ENCODE measurements at regions not wholly inside any gene's neighbourhood (a gene's known extent, or its start where the extent isn't known, plus 50 kb on each side); places are given as distances from the start of the nearest gene placed in this dataset.

DNA sequence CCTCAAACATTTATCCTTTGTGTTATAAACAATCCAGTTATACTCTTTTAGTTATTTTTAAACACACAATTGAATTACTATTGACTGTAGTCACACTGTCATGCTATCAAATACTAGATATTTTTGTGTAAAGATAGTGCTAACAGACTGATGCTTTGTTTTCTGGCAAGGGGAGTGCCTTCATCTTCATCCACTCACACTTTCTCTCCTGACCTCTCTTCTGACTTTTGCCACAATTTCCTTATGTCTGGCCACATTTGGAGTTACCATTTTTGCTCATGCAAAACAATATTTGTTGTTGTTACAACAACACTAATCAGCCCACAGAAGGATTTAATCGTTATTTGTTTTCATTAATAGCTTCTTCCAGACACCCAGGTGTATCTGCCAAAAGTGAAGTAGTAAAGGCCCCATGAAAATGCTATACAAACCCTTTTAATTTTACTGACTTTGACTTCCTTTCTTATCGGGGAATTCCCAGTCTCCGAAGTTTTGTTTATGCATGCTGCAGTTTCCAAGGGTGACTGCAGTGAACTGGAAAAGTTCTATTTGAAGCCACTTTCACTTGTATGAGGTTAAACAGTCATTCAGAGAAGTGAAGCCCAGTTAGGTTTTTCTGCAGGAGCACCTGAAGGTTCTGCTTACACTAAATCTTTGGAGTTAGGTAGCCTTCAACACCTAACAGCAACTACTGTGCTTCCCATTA is 66.1 kb upstream of the FRY start:
- Mint-ChIP-seq H3K4me1 (ENCODE audit: low read depth) (no peaks in the 10 kb centered on the region), H3K27ac (no peak overlapping the region), H3K27me3 (no peaks in the 10 kb centered on the region), H3K4me3 (no peak overlapping the region), H3K9me3 (peaks cover 3% of the 10 kb centered on the region), H3K36me3 (ENCODE audit: low read depth) (no peaks in the 10 kb centered on the region)
- intact Hi-C loops (cut with DNase I, micrococcal nuclease), result no loop called here
- Histone ChIP-seq H3K4me1 (ENCODE audit: insufficient read depth, low read length) (no peaks in the 10 kb centered on the region), H3K27me3 (ENCODE audit: control insufficient read depth in 1 of 2, insufficient read depth in 2 of 2, low read length in 2 of 2) (no peaks in the 10 kb centered on the region), H3K9me3 (ENCODE audit: control insufficient read depth in 1 of 2, insufficient read depth in 1 of 2, low read length in 2 of 2) (no peaks in the 10 kb centered on the region), H3K27ac (ENCODE audit: low read depth in 1 of 2, low read length in 2 of 2) (no peak overlapping the region), H3K36me3 (ENCODE audit: insufficient read depth, low read length) (no peaks in the 10 kb centered on the region), H3K4me3 (ENCODE audit: low read length) (no peak overlapping the region)
- POLR2A ChIA-PET, result no interaction called here
- CTCF ChIA-PET, result no interaction called here
- TF ChIP-seq, protein P1, sequence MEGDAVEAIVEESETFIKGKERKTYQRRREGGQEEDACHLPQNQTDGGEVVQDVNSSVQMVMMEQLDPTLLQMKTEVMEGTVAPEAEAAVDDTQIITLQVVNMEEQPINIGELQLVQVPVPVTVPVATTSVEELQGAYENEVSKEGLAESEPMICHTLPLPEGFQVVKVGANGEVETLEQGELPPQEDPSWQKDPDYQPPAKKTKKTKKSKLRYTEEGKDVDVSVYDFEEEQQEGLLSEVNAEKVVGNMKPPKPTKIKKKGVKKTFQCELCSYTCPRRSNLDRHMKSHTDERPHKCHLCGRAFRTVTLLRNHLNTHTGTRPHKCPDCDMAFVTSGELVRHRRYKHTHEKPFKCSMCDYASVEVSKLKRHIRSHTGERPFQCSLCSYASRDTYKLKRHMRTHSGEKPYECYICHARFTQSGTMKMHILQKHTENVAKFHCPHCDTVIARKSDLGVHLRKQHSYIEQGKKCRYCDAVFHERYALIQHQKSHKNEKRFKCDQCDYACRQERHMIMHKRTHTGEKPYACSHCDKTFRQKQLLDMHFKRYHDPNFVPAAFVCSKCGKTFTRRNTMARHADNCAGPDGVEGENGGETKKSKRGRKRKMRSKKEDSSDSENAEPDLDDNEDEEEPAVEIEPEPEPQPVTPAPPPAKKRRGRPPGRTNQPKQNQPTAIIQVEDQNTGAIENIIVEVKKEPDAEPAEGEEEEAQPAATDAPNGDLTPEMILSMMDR (IDR thresholded peaks at IDR 0.05), result no peak
- ATAC-seq (ENCODE audit: poor library complexity) (no peak), DNase-seq (peak in 3 of 14 experiments; percentile 15 to 45 (median 33))

DNA sequence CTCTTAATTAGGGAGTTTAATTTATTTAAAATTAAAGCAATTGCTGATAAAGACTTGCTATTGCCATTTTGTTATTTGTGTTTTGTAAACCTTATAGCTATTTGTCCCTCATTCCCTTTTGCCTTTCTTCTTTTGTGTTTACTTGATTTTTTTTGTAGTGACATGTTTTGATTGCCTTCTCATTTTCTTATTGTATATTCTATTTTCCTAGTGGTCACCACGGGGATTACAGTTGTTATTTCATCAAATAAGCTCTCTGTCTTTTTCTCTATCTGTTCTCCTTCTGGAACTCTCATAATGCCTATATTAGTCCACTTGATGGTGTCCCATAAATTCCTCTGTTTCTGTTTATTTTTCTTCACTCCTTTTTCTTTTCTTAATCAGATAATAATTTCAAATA is 64.4 kb upstream of the FRY start:
- TF ChIP-seq, protein P1 (IDR thresholded peaks at IDR 0.05), result no peak
- Mint-ChIP-seq H3K4me1 (ENCODE audit: low read depth) (no peaks in the 10 kb centered on the region), H3K27me3 (no peaks in the 10 kb centered on the region), H3K27ac (no peak overlapping the region), H3K4me3 (no peak overlapping the region), H3K9me3 (peaks cover 3% of the 10 kb centered on the region), H3K36me3 (ENCODE audit: low read depth) (no peaks in the 10 kb centered on the region)
- ChIA-PET CTCF (interaction anchor here (0.9 to 1.0 kb wide), 2 partner anchors 12 to 31 kb away, joined by 3 read pairs; no protein-coding TSS in a partner anchor), POLR2A (interaction anchor here (1.0 kb wide), 1 partner anchor 38 kb away, joined by 7 read pairs; no protein-coding TSS in a partner anchor)
- Histone ChIP-seq H3K27me3 (ENCODE audit: control insufficient read depth in 1 of 2, insufficient read depth in 2 of 2, low read length in 2 of 2) (no peaks in the 10 kb centered on the region), H3K27ac (ENCODE audit: low read depth in 1 of 2, low read length in 2 of 2) (no peak overlapping the region), H3K4me1 (ENCODE audit: insufficient read depth, low read length) (no peaks in the 10 kb centered on the region), H3K9me3 (ENCODE audit: control insufficient read depth in 1 of 2, insufficient read depth in 1 of 2, low read length in 2 of 2) (no peaks in the 10 kb centered on the region), H3K36me3 (ENCODE audit: insufficient read depth, low read length) (no peaks in the 10 kb centered on the region), H3K4me3 (ENCODE audit: low read length) (no peak overlapping the region)
- intact Hi-C loops (cut with DNase I, micrococcal nuclease), result no loop called here
- no peak for ATAC-seq (ENCODE audit: poor library complexity)
- no peak for DNase-seq

DNA sequence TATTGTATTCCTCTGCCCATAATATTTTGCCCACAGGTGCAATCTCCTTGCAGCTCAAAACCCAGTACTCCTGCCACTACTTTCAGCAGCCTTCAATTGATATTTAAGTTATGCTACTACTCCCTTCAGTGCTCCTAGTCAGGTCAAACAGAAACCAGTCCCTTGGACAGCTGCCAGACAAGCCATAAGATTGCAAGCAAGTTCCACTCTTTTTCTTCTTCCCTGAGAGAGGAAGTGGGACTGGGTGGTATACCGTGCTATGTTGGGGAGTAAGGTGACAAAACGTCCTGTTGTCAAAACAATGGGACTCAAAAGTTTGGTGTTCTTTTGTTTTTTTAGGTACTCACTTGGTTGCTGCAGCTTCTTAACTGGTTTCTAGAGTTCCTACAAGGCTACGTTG is 63.1 kb upstream of the FRY start:
- Mint-ChIP-seq H3K27ac (no peak overlapping the region), H3K4me3 (no peak overlapping the region), H3K4me1 (ENCODE audit: low read depth) (no peaks in the 10 kb centered on the region), H3K36me3 (ENCODE audit: low read depth) (no peaks in the 10 kb centered on the region), H3K27me3 (no peaks in the 10 kb centered on the region), H3K9me3 (peaks cover 3% of the 10 kb centered on the region)
- Histone ChIP-seq H3K27ac (ENCODE audit: low read depth in 1 of 2, low read length in 2 of 2) (no peak overlapping the region), H3K9me3 (ENCODE audit: control insufficient read depth in 1 of 2, insufficient read depth in 1 of 2, low read length in 2 of 2) (no peaks in the 10 kb centered on the region), H3K4me1 (ENCODE audit: insufficient read depth, low read length) (no peaks in the 10 kb centered on the region), H3K4me3 (ENCODE audit: low read length) (no peak overlapping the region), H3K27me3 (ENCODE audit: control insufficient read depth in 1 of 2, insufficient read depth in 2 of 2, low read length in 2 of 2) (no peaks in the 10 kb centered on the region), H3K36me3 (ENCODE audit: insufficient read depth, low read length) (no peaks in the 10 kb centered on the region)
- ChIA-PET POLR2A (interaction anchor here (0.7 kb wide), 1 partner anchor 13 kb away, joined by 3 read pairs; no protein-coding TSS in a partner anchor), CTCF (interaction anchor here (3.4 kb wide), 1 partner anchor 59 kb away, joined by 10 read pairs; no protein-coding TSS in a partner anchor)
- no peak for ATAC-seq (ENCODE audit: poor library complexity)
- intact Hi-C loops (cut with DNase I, micrococcal nuclease), result no loop called here
- peak in 2 of 14 experiments; percentile 13 to 21 for DNase-seq
- TF ChIP-seq, protein P1 (IDR thresholded peaks at IDR 0.05), result no peak

All from CD4-positive, alpha-beta T cell (primary cell).